ENCODE measurements at regions not wholly inside any gene's neighbourhood (a gene's known extent, or its start where the extent isn't known, plus 50 kb on each side); places are given as distances from the start of the nearest gene placed in this dataset.

- H3K4me1 Mint-ChIP-seq, result no peaks in the 10 kb centered on the region
- ChIA-PET POLR2A (interaction anchor here (0.6 kb wide), 1 partner anchor 1947 kb away, joined by 3 read pairs; no protein-coding TSS in a partner anchor), CTCF (no interaction called here)
- no peak overlapping the region for H3K27ac Mint-ChIP-seq
- H3K36me3 Mint-ChIP-seq, result no peaks in the 10 kb centered on the region
- DNase-seq (ENCODE audit: low spot score), result no peak
- H3K27me3 Mint-ChIP-seq (ENCODE audit: low read depth), result no peaks in the 10 kb centered on the region
- H3K4me3 Mint-ChIP-seq, result no peak overlapping the region
- TF ChIP-seq NR3C1 (CRISPR knock-in tag; conservative IDR thresholded peaks at IDR 0.05; ENCODE audit: low read depth) (no peak), ELF4 (CRISPR knock-in tag; IDR thresholded peaks at IDR 0.05; ENCODE audit: low read depth) (no peak), SP1 (CRISPR knock-in tag; conservative IDR thresholded peaks at IDR 0.05) (no peak), OVOL2 (CRISPR knock-in tag; IDR thresholded peaks at IDR 0.05; ENCODE audit: borderline replicate concordance) (no peak), RELA (CRISPR knock-in tag; IDR thresholded peaks at IDR 0.05; ENCODE audit: borderline replicate concordance) (no peak), HMGA2 (CRISPR knock-in tag; IDR thresholded peaks at IDR 0.05) (no peak), ZNF317 (CRISPR knock-in tag; IDR thresholded peaks at IDR 0.05; ENCODE audit: borderline replicate concordance, low read depth) (no peak), PRRX2 (CRISPR knock-in tag; IDR thresholded peaks at IDR 0.05) (no peak)
- TF ChIP-seq, protein P1, sequence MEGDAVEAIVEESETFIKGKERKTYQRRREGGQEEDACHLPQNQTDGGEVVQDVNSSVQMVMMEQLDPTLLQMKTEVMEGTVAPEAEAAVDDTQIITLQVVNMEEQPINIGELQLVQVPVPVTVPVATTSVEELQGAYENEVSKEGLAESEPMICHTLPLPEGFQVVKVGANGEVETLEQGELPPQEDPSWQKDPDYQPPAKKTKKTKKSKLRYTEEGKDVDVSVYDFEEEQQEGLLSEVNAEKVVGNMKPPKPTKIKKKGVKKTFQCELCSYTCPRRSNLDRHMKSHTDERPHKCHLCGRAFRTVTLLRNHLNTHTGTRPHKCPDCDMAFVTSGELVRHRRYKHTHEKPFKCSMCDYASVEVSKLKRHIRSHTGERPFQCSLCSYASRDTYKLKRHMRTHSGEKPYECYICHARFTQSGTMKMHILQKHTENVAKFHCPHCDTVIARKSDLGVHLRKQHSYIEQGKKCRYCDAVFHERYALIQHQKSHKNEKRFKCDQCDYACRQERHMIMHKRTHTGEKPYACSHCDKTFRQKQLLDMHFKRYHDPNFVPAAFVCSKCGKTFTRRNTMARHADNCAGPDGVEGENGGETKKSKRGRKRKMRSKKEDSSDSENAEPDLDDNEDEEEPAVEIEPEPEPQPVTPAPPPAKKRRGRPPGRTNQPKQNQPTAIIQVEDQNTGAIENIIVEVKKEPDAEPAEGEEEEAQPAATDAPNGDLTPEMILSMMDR (IDR thresholded peaks at IDR 0.05), result no peak
- TF ChIP-seq, protein P2, sequence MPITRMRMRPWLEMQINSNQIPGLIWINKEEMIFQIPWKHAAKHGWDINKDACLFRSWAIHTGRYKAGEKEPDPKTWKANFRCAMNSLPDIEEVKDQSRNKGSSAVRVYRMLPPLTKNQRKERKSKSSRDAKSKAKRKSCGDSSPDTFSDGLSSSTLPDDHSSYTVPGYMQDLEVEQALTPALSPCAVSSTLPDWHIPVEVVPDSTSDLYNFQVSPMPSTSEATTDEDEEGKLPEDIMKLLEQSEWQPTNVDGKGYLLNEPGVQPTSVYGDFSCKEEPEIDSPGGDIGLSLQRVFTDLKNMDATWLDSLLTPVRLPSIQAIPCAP (CRISPR knock-in tag; IDR thresholded peaks at IDR 0.05), result no peak
- TF ChIP-seq, protein P3, sequence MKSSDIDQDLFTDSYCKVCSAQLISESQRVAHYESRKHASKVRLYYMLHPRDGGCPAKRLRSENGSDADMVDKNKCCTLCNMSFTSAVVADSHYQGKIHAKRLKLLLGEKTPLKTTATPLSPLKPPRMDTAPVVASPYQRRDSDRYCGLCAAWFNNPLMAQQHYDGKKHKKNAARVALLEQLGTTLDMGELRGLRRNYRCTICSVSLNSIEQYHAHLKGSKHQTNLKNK (CRISPR knock-in tag; IDR thresholded peaks at IDR 0.05), result no peak
- no peak for ATAC-seq
- H3K9me3 Mint-ChIP-seq, result peaks cover 5% of the 10 kb centered on the region
Measured at GRCh38 chr2:194619366-194619765, 1037.7 kb upstream of the SLC39A10 start.

- H3K4me1 Mint-ChIP-seq, result no peaks in the 10 kb centered on the region
- ChIA-PET POLR2A (no interaction called here), CTCF (interaction anchor here (0.7 kb wide), 1 partner anchor 480 kb away, joined by 4 read pairs; no protein-coding TSS in a partner anchor)
- peaks cover 15% of the 10 kb centered on the region for H3K9me3 Mint-ChIP-seq
- H3K27me3 Mint-ChIP-seq (ENCODE audit: low read depth), result no peaks in the 10 kb centered on the region
- H3K36me3 Mint-ChIP-seq, result peaks cover 2% of the 10 kb centered on the region
- DNase-seq (ENCODE audit: low spot score) (no peak), ATAC-seq (no peak)
- TF ChIP-seq ETV6 (CRISPR knock-in tag; IDR thresholded peaks at IDR 0.05) (no peak), NR1H2 (CRISPR knock-in tag; IDR thresholded peaks at IDR 0.05) (no peak), ZBTB21 (CRISPR knock-in tag; IDR thresholded peaks at IDR 0.05; ENCODE audit: borderline replicate concordance) (no peak), GTF2I (CRISPR knock-in tag; conservative IDR thresholded peaks at IDR 0.05) (no peak), RELA (CRISPR knock-in tag; IDR thresholded peaks at IDR 0.05; ENCODE audit: borderline replicate concordance) (no peak), ZSCAN18 (CRISPR knock-in tag; IDR thresholded peaks at IDR 0.05) (no peak), ZBTB43 (CRISPR knock-in tag; IDR thresholded peaks at IDR 0.05) (no peak), USF2 (CRISPR knock-in tag; IDR thresholded peaks at IDR 0.05) (no peak), RORB (CRISPR knock-in tag; IDR thresholded peaks at IDR 0.05) (no peak)
- H3K27ac Mint-ChIP-seq, result no peak overlapping the region
- no peak overlapping the region for H3K4me3 Mint-ChIP-seq
Measured at GRCh38 chr2:194618432-194618831, 1038.6 kb upstream of the SLC39A10 start.

Measured in WTC11 (cell line).